ENCODE measurements at regions not wholly inside any gene's neighbourhood (a gene's known extent, or its start where the extent isn't known, plus 50 kb on each side); places are given as distances from the start of the nearest gene placed in this dataset.
"Not testable (repeated sequence)": the region's sequence is repeated elsewhere in the genome, so short reads cannot be mapped to it uniquely, and the experiment has no call there.

DNA sequence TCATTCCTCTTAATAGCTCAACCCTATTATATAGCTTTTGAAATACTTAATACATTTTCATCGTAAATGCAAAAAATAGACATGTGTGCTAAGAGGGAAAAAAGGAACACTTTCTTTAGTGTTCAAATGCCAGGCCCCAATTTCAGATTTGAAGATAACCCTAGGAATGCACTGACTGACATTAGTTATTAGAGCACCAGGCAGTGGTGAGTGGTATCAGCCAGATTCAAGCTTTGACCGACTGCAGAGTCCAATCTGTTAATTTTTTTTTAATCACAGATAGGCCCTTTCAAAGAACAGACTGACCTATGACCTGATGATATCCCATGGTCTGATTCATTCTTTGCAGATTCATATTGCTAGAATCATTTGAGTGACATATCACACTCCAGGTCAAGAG is 874.2 kb upstream of the CHORDC1 start:
- DNase-seq = no peak

DNA sequence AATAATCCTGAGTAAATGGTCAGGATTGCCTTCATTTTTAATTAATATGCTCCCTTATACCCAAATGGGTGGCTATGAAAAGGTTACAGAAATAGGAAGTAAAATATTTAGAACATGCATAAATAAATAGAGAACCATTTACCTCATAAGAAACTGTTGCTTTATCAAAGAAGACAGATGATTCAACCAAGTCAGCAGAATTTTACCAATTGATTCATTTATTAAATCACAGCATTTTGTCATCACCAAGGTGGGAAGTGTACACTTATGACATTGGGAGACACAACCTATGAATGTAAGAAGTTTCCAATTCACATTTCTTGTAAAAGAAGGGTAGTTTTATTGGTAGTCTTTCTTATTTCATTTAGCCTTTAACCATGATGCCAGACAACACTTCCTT is 870.3 kb upstream of the CHORDC1 start:
- DNase-seq = no peak

DNA sequence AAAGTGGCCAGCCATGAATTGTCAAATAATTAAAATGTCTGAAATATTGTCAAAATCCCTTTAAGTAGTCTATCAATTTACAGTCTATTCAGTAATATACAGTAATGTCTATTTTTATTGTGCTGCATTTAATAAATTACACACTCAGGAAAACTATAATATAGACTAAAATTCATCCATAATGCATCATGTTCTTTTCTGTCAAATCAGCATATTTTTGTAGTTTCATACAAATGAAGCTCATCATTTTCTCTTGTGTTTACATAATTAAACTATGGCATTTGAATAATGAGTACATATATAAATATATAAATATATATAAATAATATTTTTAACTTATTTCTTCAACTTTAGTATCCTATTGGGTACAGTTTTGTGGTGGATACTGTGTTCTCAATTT is 868.7 kb upstream of the CHORDC1 start:
- DNase-seq = no peak

DNA sequence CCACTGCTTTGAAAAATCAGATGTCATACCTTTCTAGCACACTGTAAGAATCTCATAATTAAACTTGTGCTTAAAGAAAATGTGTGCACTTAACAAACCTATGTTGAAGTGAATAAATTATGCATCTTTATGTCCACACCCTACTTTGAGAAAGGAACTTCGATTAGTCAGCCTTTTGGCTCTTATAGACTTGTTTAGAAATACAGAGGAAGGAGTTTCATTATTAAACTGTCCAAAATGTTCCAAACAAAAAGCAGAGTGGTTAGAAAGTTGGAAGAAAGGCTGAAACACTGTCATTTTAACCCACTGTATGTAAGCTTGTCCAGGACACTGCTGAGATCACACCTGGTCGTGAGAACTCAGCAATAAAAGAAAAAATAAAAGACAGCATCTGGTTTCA is 863.2 kb upstream of the CHORDC1 start:
- DNase-seq = no peak

DNA sequence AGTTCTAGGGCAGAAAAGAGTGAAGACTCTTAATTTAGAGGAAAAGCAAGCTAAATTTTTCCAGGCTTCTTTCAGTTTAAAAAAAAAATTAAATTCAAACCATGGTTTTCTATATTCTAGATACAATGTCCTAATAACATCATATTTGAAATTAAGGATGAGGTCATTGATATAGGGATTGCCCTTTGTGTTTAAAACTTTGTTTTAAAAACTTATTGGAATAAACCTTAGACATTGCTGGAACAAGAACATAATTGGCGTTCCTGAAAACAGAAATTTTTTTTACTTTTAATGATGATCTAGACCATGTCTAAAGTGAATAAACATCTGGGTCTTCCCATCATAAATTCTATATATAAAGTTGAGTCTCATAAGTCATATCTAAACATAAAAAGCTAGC is 859.4 kb upstream of the CHORDC1 start:
- no peak for DNase-seq

DNA sequence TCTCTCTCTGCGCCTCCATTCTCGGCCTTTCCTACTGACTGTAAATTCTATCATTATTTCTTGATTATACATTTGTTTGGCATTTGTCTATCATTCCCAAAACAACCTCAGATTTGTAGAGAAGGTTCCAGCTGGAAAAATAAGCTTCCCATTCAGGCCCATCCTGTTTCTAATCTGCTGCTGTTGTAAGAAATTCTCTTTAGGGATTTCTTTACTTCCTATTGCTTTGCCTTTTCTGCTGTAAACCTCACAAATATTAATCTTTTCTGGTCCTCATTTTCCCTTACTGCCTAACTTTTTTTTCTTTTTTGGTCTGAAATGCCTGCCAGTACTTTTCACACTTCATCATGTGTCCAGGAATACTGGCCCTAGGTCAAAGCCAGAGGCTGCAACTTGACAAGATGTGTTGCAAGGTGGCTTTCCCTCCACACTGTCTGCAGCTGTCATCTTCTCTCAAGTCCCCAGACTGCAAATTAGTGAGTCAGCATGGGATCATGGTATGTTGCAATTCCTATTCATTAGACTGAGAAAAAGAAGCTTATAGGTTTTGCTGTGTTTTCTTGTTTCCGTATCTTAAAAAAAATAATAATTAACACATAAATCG is 858.7 kb upstream of the CHORDC1 start:
- DNase-seq = no peak

DNA sequence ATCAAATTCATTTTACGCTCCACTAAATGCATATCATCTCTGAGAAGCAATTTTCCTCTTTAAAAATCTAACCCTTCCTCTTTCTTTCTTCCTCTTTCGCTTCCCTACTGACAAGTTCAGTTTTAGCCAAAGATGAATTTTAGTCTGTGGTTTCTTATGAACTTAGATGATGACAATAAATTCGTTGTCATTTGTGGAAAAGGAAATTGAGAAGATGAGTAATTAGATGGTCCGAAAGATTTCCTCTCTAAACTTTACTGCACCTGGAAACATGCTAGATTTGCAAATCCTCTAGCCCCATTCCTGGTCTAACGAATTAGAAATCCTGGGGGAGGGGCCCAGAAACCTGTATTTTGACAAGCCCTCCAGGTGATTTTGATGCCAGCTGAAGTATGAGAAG is 855.4 kb upstream of the CHORDC1 start:
- no peak for DNase-seq

DNA sequence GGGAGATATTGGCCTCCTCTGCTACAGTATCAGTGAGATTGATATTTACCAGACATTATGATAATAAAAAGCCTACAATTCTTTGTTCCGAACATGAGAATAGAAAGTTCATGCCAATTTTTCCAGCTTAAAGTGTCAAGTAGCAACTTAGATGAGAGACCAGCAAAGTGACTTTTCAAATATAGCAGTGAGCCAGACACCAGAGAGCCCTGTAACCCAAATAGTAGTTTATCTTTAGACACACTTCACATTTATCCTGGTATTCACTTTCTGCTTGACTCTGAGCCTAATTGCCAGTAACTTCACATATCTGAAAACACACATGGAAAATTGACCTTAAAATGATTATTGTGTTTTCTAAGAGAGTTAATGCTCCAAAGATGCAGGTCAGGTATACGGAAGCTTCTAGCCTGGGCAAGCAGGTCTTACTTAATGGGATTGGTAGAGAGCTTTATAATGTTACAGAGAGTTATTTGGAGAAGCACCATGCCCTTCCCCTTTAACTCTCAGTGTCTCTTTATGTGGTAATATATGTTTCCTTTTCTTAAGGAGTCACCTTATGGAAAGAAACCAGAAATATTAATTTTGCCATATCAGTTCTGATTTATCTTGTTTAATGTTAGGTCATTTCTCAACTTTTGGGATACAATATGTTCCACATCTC is 852.3 kb upstream of the CHORDC1 start:
- no peak for DNase-seq

DNA sequence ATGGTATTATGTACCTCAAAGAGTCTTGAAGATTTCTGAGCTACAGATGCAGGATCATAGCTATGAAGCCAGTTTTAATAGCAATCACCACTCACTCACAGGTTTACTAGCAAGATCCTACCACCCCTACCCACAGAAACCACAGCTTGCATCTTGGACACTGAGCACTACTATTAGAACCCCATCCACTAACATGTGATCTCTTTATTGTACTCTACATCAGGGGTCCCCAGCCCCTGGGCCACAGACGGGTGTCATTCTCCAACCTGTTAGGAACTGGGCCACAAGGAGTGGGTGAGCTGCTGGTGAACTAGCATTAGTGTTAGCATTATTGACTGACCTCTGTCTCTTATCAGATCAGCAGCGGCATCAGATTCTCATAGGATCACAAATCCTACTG is 844.8 kb upstream of the CHORDC1 start:
- no peak for DNase-seq

DNA sequence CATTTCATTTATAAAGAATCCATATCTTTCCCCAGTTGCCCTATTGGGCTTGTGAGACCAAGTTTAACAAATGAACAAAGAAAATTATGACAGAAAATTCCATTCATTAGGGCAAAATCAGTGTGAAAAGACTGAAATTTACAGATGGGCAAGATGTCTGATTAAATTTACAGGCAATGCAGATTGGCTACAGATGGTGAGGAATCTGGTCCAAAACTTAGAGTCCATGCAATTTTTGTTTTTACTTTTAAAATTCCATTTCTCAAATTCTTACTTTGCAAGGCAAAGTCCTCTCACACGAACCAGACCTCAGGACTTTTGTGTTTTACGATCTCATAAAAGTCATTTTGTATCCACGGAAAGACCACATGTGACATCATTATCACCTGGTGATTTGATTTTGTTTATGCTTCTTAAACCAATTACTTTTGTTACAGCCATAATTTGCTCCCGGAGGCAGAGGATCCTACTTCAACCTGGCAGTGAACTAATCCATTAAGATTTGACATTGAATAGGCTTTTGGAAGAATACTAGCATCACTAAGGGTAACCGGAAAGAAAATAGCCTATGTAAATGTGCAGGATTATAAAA is 843.7 kb upstream of the CHORDC1 start:
- no peak for DNase-seq

DNA sequence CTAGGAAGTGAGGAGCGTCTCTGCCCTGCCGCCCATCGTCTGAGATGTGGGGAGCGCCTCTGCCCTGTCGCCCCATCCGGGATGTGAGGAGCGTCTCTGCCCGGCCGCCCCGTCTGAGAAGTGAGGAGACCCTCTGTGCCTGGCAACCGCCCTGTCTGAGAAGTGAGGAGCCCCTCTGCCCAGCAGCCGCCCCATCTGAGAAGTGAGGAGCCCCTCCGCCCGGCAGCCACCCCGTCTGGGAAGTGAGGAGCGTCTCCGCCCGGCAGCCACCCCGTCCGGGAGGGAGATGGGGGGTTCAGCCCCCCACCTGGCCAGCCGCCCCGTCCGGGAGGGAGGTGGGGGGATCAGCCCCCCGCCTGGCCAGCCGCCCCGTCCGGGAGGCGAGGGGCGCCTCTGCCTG is 840.5 kb upstream of the CHORDC1 start:
- DNase-seq = not testable (repeated sequence)

DNA sequence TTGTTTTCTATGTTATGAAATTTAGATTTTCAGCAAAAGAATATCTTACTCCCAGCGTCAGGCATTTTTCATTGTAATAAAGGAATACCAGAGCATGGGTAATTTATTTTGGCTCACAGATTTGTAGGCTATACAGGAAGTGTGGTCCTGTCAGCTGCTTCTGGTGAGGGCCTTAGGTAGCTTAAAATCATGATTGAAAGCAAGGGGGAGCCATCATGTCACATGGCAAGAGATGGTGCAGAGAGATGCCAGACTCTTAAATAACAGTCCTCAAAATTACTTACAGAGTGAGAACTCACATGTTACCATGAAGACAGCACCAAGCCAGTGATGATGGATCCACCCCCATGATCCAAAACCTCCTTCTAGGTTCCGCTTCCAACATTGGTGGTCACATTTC is 825.0 kb upstream of the CHORDC1 start:
- no peak for DNase-seq

DNA sequence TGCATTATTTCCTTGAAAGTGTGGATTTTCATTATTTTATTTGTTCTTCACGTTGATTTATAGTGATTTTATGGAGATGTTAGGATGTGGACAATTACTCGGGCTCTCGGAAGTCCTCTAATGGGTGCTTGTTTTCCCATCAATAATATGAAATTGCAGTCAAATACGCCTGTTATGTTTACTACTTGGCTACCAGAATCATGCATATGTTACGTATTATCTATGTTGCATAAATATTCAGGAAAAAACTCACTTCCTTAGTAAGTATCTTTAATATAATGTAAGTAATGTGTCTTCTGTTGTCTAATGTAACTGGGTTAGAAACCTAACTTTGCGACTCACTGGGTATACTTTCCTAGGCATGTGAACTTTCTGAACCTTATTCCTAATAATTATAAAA is 823.4 kb upstream of the CHORDC1 start:
- DNase-seq = no peak

DNA sequence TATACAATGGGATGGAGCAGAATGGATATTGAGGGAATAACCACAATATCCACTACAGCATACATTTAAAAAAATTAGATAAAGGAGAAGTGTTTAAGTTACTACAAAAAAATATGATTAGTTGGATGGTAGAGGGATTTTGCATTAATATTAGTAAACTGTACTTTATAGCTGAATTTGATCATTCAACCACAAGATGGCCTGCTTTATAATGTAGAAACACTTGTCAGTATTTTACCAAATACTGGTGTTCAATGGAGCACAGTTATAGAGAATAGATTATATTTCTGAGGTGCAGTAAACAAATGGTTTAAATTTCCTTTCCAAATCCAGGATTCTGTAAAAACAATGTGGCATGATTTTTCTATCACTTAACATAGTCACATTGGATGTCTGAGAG is 818.8 kb upstream of the CHORDC1 start:
- no peak for DNase-seq

DNA sequence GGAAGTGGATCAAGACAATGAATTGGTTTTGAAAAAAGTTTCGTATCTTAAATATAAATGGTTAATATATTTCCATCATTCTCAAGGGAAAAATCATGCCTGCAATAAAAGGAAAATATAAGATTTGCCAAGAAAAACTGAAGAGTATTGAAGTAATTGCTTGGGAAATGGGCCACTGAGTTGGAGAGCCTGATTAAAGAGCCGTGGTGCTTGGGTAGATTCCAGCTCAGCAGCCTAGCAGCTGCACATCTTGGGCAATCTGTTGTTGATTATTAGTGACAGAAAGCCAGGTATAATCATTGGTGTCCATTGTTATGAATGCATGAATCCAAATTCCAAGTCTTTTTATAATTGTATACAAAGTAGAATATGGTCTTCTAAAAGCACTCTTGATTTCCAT is 800.9 kb upstream of the CHORDC1 start:
- no peak for DNase-seq

DNA sequence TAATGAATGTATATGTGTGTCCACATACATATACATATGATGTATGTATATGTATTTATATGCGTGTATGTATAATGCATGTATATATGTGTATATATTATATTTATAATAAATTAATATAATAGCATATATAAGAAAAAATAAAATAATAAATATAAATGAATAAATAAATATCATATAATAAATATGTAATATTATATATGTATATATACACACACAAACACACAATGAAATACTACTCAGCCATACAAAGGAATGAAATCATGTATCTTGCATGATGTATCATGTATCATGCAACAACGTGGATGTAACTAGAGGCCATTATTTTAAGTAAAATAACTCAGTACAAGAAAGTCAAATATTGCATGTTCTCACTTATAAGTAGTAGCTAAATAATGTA is 788.7 kb upstream of the CHORDC1 start:
- no peak for DNase-seq

DNA sequence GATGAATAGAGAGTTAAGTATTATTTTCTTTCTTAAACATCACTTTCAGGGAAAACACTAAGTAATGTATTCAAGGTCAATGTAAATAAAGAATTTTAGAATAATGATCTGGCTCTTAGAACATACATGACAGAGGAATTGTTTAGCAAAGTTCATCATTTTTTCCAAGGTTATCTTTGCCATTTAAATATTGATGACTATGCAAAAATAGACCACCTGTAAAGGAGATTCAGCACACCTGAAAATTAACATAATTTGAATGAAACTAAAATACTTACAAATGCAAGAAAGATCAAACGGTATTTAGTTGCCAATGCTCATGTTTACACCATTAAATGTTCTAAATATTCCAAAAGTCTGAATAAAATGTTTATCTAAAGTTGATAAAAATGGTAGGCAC is 782.6 kb upstream of the CHORDC1 start:
- DNase-seq = no peak

DNA sequence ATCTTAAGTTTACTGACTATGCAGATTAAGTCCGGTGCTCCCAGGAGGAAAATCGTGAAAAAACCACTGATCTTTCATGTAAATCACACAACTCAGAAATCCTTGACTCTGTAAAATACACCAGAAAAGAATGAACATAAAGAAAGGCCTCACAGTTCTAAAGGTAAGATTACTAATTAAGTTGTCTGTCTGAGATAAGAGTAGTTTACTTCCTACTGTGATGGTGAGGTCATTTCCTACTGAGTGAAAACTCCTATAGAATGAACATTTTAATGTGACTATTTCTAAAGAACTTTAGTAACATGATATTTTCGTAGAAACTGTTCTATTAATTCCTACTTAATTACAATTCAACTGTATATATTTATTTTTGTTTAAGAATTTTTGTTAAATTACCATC is 774.4 kb upstream of the CHORDC1 start:
- no peak for DNase-seq

DNA sequence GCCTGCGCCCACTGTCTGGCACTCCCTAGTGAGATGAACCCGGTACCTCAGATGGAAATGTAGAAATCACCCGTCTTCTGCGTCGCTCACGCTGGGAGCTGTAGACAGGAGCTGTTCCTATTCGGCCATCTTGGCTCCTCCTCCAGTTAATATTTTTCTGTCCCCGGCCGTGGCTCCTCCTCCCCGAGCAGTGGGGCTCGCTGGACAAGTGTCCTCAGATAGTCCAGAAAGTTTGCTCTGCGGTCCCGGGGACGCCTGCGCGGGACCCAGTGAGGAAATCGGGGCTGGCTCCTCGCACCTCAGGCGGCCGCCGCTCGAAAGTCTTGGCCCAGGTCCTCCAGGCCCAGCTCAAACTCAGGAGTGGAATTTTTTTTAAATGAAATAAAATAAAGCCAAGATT is 749.3 kb upstream of the CHORDC1 start:
- not testable (repeated sequence) for DNase-seq

DNA sequence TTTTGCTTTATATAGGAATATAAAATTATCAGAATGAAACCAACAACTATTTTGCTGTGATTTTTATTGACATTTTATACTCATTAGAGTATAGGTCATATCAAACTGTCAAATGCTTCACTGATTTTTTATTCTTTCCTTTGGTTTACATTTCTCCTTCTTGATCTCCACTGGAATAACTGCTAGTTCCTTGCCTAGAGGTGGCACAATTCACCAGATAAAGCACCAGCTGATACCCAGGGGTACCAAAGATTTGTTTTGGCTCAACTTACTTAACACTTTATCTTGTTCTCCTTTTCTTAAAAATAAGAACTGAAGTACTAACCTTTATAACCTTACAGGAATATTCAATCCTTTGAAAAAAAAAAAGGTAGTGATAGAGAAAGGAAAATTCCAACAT is 725.1 kb upstream of the CHORDC1 start:
- DNase-seq = no peak

DNA sequence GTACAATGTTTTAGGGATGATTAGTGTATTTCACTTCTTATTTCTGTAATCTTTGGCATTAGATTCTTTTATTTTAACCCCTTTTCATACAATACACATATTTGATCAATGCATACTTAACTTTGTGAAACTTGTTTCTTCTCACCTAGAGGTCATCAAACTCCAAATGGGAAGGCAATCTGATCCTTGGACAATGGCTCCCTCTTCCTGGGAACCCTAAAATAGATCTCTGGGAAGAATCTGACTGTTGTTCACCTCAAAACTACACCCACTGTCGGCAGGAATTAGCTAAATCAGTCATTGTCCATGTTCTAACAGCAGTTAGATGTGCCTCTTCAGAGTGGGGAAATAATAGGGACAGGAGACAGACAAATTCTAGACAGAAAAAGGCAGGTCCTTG is 707.4 kb upstream of the CHORDC1 start:
- no peak for DNase-seq

DNA sequence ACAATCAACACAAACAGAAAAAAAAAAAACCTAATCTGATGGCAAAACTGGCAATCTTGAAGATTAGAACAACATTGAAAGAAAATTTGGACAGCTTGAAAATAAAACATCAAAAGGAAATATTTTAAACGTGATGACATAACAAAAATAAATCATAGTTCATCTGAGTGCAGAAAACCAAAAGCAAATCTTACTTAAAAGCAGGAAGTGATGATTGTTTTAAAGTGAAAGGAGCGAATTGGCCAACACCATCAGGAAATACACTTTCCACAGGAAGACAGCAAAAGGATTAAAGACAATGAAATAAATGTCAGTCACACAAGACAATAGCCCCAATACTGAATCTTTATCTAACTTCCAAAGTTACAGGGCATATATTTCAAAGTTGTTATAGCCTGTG is 696.5 kb upstream of the CHORDC1 start:
- DNase-seq = no peak

DNA sequence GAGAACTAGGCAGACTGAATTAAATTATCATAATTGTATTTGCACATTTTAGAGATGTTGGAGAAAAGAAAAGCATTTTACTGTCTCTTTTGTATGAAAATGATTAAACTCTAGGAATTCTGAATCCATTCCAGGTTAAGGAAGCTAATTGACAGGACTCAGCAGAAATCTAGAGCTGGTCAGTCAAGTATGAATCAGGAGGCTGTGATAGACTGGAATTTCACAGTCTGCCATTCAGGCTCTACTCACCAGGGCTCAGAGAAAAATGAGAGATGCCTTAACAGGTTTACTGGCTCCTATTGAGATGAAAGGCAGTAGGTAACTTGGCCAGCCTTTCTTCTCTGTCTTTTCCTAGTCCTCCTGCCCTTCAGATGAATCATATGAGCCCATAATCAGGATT is 693.9 kb upstream of the CHORDC1 start:
- no peak for DNase-seq

DNA sequence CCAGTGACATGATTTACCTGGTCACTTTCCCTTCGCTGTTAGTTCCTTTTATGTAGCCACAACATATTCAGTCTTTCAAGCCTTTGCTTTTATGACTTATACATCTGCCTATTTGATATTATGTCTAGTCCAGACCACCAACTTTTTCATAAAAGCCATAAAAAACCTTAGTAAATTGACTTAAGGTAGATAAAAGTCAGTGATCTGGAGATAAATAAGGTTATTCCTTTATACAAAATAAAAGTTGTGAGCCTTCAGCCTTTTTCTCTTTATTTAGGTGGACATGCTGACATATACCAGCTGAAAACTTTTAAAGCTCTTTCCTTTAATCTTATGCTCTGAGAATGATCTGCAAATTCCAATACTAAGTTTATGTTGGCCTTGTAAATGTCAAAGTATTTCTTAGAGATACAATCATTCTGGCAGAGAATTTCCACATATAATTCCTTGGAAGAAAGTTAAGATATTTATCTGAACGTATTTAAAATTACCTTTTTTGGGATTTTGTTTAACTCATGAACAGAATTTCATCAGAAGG is 690.4 kb upstream of the CHORDC1 start:
- DNase-seq = no peak

DNA sequence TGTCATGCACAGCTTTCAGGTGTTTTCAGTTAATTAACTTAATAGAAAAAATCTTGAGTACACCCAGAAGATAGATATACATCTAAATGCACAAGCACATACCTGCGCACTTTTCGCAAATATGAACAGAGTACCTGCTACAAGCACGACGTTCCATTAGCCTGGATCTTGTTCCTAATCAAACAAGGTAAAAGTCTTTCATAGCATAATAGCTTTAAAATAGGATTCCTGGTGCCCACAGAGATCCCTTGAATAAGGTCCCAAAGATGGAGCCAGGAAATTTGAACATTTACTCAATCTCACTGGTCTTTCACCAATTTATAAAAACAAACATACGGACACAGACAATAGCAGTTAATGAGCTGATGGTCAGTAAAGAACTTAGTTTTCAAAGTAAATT is 689.8 kb upstream of the CHORDC1 start:
- DNase-seq = no peak
